ENCODE measurements at regions not wholly inside any gene's neighbourhood (a gene's known extent, or its start where the extent isn't known, plus 50 kb on each side); places are given as distances from the start of the nearest gene placed in this dataset.

DNA sequence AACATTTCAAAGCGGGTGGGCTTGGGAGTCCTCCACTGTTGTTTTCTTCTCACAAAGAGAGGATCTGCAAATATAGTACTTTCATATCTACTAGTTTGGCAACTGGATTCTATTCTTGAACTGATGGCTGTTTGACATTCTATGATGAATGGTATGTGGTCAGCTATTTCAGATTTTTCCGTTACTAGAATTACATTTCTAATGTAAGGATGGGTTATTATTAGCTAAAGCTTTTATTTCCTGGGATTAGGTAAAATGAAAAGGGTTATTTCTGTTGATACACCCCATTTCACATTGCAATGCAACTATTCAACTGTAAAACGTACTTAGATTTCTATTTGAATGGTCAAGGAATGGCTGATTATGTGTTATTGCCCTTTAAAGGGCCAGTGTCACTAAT lies 629.7 kb downstream of the DACH1 start:
- TF ChIP-seq, protein P1, sequence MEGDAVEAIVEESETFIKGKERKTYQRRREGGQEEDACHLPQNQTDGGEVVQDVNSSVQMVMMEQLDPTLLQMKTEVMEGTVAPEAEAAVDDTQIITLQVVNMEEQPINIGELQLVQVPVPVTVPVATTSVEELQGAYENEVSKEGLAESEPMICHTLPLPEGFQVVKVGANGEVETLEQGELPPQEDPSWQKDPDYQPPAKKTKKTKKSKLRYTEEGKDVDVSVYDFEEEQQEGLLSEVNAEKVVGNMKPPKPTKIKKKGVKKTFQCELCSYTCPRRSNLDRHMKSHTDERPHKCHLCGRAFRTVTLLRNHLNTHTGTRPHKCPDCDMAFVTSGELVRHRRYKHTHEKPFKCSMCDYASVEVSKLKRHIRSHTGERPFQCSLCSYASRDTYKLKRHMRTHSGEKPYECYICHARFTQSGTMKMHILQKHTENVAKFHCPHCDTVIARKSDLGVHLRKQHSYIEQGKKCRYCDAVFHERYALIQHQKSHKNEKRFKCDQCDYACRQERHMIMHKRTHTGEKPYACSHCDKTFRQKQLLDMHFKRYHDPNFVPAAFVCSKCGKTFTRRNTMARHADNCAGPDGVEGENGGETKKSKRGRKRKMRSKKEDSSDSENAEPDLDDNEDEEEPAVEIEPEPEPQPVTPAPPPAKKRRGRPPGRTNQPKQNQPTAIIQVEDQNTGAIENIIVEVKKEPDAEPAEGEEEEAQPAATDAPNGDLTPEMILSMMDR (conservative IDR thresholded peaks at IDR 0.05), result no peak
- TF ChIP-seq EZH2 (IDR thresholded peaks at IDR 0.05; ENCODE audit: low read depth), result no peak

Measured in PC-9 (cell line).